ENCODE measurements at regions not wholly inside any gene's neighbourhood (a gene's known extent, or its start where the extent isn't known, plus 50 kb on each side); places are given as distances from the start of the nearest gene placed in this dataset.

DNA sequence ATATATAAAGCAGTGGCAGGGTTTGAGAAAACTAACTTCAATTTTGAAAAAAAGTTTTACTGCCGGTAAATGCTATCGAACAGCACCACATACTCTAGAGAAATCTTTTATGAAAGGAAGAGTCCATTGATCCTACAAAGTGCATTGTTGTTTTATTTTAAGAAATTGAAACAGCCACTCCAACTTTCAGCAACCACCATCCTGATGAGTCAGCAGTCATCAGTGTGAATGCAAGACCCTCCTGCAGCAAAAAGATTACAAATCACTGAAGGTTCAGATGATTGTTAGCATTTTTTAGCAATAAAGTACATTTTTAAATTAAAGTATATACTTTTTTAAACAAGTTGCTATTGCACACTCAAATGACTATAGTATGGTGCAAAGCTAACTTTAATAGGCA, 1017.7 kb upstream of the CRIM1 start:
- TF ChIP-seq, protein P1, sequence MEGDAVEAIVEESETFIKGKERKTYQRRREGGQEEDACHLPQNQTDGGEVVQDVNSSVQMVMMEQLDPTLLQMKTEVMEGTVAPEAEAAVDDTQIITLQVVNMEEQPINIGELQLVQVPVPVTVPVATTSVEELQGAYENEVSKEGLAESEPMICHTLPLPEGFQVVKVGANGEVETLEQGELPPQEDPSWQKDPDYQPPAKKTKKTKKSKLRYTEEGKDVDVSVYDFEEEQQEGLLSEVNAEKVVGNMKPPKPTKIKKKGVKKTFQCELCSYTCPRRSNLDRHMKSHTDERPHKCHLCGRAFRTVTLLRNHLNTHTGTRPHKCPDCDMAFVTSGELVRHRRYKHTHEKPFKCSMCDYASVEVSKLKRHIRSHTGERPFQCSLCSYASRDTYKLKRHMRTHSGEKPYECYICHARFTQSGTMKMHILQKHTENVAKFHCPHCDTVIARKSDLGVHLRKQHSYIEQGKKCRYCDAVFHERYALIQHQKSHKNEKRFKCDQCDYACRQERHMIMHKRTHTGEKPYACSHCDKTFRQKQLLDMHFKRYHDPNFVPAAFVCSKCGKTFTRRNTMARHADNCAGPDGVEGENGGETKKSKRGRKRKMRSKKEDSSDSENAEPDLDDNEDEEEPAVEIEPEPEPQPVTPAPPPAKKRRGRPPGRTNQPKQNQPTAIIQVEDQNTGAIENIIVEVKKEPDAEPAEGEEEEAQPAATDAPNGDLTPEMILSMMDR (IDR thresholded peaks at IDR 0.05; ENCODE audit: low read depth, low read length, missing input control) = no peak
- TF ChIP-seq, protein P2, sequence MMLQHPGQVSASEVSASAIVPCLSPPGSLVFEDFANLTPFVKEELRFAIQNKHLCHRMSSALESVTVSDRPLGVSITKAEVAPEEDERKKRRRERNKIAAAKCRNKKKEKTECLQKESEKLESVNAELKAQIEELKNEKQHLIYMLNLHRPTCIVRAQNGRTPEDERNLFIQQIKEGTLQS (IDR thresholded peaks at IDR 0.05) = no peak
- TF ChIP-seq FOXA1 (IDR thresholded peaks at IDR 0.05) = no peak
- TF ChIP-seq, protein P3, sequence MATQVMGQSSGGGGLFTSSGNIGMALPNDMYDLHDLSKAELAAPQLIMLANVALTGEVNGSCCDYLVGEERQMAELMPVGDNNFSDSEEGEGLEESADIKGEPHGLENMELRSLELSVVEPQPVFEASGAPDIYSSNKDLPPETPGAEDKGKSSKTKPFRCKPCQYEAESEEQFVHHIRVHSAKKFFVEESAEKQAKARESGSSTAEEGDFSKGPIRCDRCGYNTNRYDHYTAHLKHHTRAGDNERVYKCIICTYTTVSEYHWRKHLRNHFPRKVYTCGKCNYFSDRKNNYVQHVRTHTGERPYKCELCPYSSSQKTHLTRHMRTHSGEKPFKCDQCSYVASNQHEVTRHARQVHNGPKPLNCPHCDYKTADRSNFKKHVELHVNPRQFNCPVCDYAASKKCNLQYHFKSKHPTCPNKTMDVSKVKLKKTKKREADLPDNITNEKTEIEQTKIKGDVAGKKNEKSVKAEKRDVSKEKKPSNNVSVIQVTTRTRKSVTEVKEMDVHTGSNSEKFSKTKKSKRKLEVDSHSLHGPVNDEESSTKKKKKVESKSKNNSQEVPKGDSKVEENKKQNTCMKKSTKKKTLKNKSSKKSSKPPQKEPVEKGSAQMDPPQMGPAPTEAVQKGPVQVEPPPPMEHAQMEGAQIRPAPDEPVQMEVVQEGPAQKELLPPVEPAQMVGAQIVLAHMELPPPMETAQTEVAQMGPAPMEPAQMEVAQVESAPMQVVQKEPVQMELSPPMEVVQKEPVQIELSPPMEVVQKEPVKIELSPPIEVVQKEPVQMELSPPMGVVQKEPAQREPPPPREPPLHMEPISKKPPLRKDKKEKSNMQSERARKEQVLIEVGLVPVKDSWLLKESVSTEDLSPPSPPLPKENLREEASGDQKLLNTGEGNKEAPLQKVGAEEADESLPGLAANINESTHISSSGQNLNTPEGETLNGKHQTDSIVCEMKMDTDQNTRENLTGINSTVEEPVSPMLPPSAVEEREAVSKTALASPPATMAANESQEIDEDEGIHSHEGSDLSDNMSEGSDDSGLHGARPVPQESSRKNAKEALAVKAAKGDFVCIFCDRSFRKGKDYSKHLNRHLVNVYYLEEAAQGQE (IDR thresholded peaks at IDR 0.05) = no peak
- TF ChIP-seq EGR1 (IDR thresholded peaks at IDR 0.05; ENCODE audit: low read depth in 2 of 2) = no peak
- no peak for TF ChIP-seq RXRA (IDR thresholded peaks at IDR 0.05)
- TF ChIP-seq TAF1 (conservative IDR thresholded peaks at IDR 0.05) = no peak
- TF ChIP-seq, protein P4, sequence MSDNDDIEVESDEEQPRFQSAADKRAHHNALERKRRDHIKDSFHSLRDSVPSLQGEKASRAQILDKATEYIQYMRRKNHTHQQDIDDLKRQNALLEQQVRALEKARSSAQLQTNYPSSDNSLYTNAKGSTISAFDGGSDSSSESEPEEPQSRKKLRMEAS (IDR thresholded peaks at IDR 0.05) = no peak
- no peak for TF ChIP-seq RAD21 (IDR thresholded peaks at IDR 0.05)
- TF ChIP-seq SP1 (IDR thresholded peaks at IDR 0.05) = no peak
- TF ChIP-seq GABPA (IDR thresholded peaks at IDR 0.05 in 1 of 2, conservative IDR thresholded peaks at IDR 0.05 in 1 of 2) = no peak
- TF ChIP-seq YY1 (IDR thresholded peaks at IDR 0.05) = no peak
